ENCODE measurements at regions not wholly inside any gene's neighbourhood (a gene's known extent, or its start where the extent isn't known, plus 50 kb on each side); places are given as distances from the start of the nearest gene placed in this dataset.

GRCh38 chr10:36089790-36090440 is 447.8 kb upstream of the FZD8 start:
- Histone ChIP-seq H3K27ac (ENCODE audit: control insufficient read depth, insufficient read depth) (no peak overlapping the region), H3K4me1 (ENCODE audit: control insufficient read depth, insufficient read depth, low read length) (no peaks in the 10 kb centered on the region), H2AFZ (ENCODE audit: control insufficient read depth, low read depth, low read length) (no peak overlapping the region), H3K27me3 (replicated peaks in 1 of 2; ENCODE audit: control insufficient read depth in 2 of 2, insufficient read depth in 2 of 2, low read length in 1 of 2) (no peaks in the 10 kb centered on the region), H3K79me2 (ENCODE audit: control insufficient read depth, insufficient read depth, low read length) (no peaks in the 10 kb centered on the region), H3K9ac (ENCODE audit: control insufficient read depth, insufficient read depth, low read length) (no peak overlapping the region), H3K36me3 (ENCODE audit: control insufficient read depth in 2 of 2, insufficient read depth in 2 of 2, low read length in 1 of 2) (no peaks in the 10 kb centered on the region), H4K20me1 (ENCODE audit: control insufficient read depth, insufficient read depth) (no peaks in the 10 kb centered on the region), H3K4me2 (ENCODE audit: control insufficient read depth, insufficient read depth) (no peak overlapping the region), H3K4me3 (no peak overlapping the region), H3K9me3 (replicated peaks; ENCODE audit: control insufficient read depth, insufficient read depth, low read length) (no peaks in the 10 kb centered on the region)
- BruUV-seq (replicated peaks), result no TSS peak
- DNase-seq (ENCODE audit: low read depth, low spot score) (no peak), ATAC-seq (peak; percentile 45), FAIRE-seq (no peak)
- intact Hi-C loops (cut with micrococcal nuclease; ENCODE audit: unreplicated experiment) (no loop called here), in situ Hi-C loops (cut with MboI) (no loop called here)
- ChIA-PET CTCF (no interaction called here), SMC1A (ENCODE audit: uncharacterized antibody, unreplicated experiment) (no interaction called here), RAD21 (ENCODE audit: unreplicated experiment) (interaction anchor here (0.8 kb wide), 1 partner anchor 35 kb away, joined by 3 read pairs; no protein-coding TSS in a partner anchor), POLR2A (no interaction called here)
- 27% methylated on average over 2 of the region's 2 CpGs for WGBS (ENCODE audit: insufficient coverage, insufficient replicate concordance, low lambda C conversion rate, missing lambda C conversion rate)
- no peak for TF ChIP-seq TCF3 (IDR thresholded peaks at IDR 0.05; ENCODE audit: borderline replicate concordance, insufficient read depth, low read depth, low read length)
- peak; percentile 67; the same call in 1 of the 2 replicates for TF ChIP-seq MEF2A (IDR thresholded peaks at IDR 0.05; ENCODE audit: insufficient read depth, low read depth, low read length)
- no peak for TF ChIP-seq SREBF2 (IDR thresholded peaks at IDR 0.05; ENCODE audit: low read length)
- TF ChIP-seq, protein P1, sequence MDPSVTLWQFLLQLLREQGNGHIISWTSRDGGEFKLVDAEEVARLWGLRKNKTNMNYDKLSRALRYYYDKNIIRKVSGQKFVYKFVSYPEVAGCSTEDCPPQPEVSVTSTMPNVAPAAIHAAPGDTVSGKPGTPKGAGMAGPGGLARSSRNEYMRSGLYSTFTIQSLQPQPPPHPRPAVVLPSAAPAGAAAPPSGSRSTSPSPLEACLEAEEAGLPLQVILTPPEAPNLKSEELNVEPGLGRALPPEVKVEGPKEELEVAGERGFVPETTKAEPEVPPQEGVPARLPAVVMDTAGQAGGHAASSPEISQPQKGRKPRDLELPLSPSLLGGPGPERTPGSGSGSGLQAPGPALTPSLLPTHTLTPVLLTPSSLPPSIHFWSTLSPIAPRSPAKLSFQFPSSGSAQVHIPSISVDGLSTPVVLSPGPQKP (IDR thresholded peaks at IDR 0.05; ENCODE audit: low read depth, low read length), result no peak
- no peak for TF ChIP-seq PAX5 (IDR thresholded peaks at IDR 0.05; ENCODE audit: borderline replicate concordance, low read depth, low read length)
- no peak for TF ChIP-seq TBL1XR1 (IDR thresholded peaks at IDR 0.05; ENCODE audit: low read depth, low read length)
- no peak for TF ChIP-seq MYB (IDR thresholded peaks at IDR 0.05; ENCODE audit: borderline replicate concordance, low read depth, low read length)
- TF ChIP-seq TCF12 (IDR thresholded peaks at IDR 0.05; ENCODE audit: low read depth, low read length), result peak; percentile 35; the same call in 1 of the 2 replicates
- TF ChIP-seq NFYA (IDR thresholded peaks at IDR 0.05; ENCODE audit: borderline replicate concordance, low read depth, low read length), result no peak
- TF ChIP-seq POLR2AphosphoS5 (IDR thresholded peaks at IDR 0.05; ENCODE audit: low read length), result no peak
- TF ChIP-seq CHD2 (IDR thresholded peaks at IDR 0.05; ENCODE audit: borderline replicate concordance, low read depth, low read length), result no peak
- TF ChIP-seq NRF1 (conservative IDR thresholded peaks at IDR 0.05; ENCODE audit: low read depth, low read length), result no peak
- TF ChIP-seq BCL11A (IDR thresholded peaks at IDR 0.05; ENCODE audit: low read depth, low read length), result peak; percentile 30; the same call in 1 of the 2 replicates
- TF ChIP-seq NFYB (IDR thresholded peaks at IDR 0.05; ENCODE audit: insufficient read depth, low read depth, low read length), result no peak
- no peak for TF ChIP-seq NFIC (IDR thresholded peaks at IDR 0.05; ENCODE audit: low read depth, low read length)
- TF ChIP-seq ATF2 (IDR thresholded peaks at IDR 0.05; ENCODE audit: low read length), result 0 out of 2 replicates have a peak, but pooled peaks have one; percentile 18
- TF ChIP-seq NR2C1 (IDR thresholded peaks at IDR 0.05), result no peak
- no peak for TF ChIP-seq JUND (IDR thresholded peaks at IDR 0.05; ENCODE audit: low read depth, low read length)
- TF ChIP-seq MTA2 (IDR thresholded peaks at IDR 0.05; ENCODE audit: low read depth), result peak; percentile 61
- peak; percentile 59 for TF ChIP-seq MEF2B (IDR thresholded peaks at IDR 0.05; ENCODE audit: partially characterized antibody, poor library complexity, severe bottlenecking)
- TF ChIP-seq, protein P2, sequence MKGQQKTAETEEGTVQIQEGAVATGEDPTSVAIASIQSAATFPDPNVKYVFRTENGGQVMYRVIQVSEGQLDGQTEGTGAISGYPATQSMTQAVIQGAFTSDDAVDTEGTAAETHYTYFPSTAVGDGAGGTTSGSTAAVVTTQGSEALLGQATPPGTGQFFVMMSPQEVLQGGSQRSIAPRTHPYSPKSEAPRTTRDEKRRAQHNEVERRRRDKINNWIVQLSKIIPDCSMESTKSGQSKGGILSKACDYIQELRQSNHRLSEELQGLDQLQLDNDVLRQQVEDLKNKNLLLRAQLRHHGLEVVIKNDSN (IDR thresholded peaks at IDR 0.05; ENCODE audit: borderline replicate concordance, extremely low read length, insufficient read depth, low read depth, low read length), result no peak
